BLaER1 treated with 17β-estradiol and CSF1 and Interleukin-3, amounts not matched to agents 10 nM and 100 nM (cell line): ENCODE measurements at regions not wholly inside any gene's neighbourhood (a gene's known extent, or its start where the extent isn't known, plus 50 kb on each side); places are given as distances from the start of the nearest gene placed in this dataset.

Experiments used
- H3K27ac ChIP-seq, 11 experiments: shearing (Covaris generic); formaldehyde crosslinking; 2 replicates each; pipeline ENCODE4 v1.8.1; 2022
- H3K27me3 ChIP-seq, 11 experiments: shearing (Covaris generic); formaldehyde crosslinking; 2 replicates each; pipeline ENCODE4 v1.8.1; 2022
- H3K36me3 ChIP-seq, 11 experiments: shearing (Covaris generic); formaldehyde crosslinking; 2 replicates each; pipeline ENCODE4 v1.8.1; 2022
- H3K4me1 ChIP-seq, 10 experiments: shearing (Covaris generic); formaldehyde crosslinking; 2 replicates each; pipeline ENCODE4 v1.8.1; 2022
- H3K4me2 ChIP-seq, 11 experiments: shearing (Covaris generic); formaldehyde crosslinking; 2 replicates each; pipeline ENCODE4 v1.8.1; 2022
- H3K4me3 ChIP-seq, 10 experiments: shearing (Covaris generic); formaldehyde crosslinking; 2 replicates each; pipeline ENCODE4 v1.8.1; 2022
- H3K9ac ChIP-seq, 11 experiments: shearing (Covaris generic); formaldehyde crosslinking; 2 replicates each; pipeline ENCODE4 v1.8.1; 2022
- H3K9me3 ChIP-seq, 11 experiments: shearing (Covaris generic); formaldehyde crosslinking; replicated peaks in 1 of 11; 2 replicates each; pipeline ENCODE4 v1.8.1; 2022
- H4K20me1 ChIP-seq, 11 experiments: shearing (Covaris generic); formaldehyde crosslinking; 2 replicates each; pipeline ENCODE4 v1.8.1; 2022
- Cebpa-rat ChIP-seq, 11 experiments: shearing (Covaris generic); IDR thresholded peaks; 2 replicates each; pipeline ENCODE4 v1.8.1; 2022

DNA sequence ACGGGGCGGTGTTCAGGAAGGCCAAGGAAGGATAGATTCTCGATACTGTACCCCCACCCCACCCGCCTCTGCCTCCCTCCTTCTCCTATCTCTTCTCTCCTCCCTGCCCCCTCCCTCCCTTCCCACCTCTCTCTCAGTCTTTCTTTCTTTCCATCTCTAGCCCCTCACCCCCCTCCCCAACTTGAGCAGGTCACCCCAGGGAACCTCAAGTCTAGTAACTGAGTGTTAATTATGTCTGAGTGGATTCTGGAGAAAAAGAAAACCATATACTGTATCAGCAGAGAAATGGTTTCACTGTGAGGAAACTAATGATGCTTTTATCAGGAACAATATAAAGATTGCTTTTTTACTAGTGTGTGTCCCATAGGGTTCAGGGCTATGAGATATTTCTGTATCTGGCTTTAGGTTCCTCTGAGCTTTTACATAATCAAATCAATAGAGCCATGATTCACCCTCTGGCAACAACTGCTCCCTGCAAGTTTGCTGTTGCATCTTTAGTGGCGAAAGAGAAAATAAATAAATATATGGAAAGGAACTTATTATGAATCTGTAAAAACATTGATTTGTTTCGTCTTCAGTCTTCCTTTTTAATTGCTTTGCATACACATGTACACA is 639.7 kb downstream of the CCDC171 start:
- Histone ChIP-seq H3K4me2 (peak overlapping the region in 8 of 11 experiments; percentile 16 to 56 (median 33); a peak in 7 of 22 replicates), H3K27ac (no peak overlapping the region), H3K27me3 (no peaks in the 10 kb centered on the region), H3K36me3 (peaks cover 0 to 5% (median 0%) of the 10 kb centered on the region in 11 experiments; a peak in 1 of 22 replicates), H3K9me3 (peaks cover 9 to 12% (median 10%) of the 10 kb centered on the region in 11 experiments), H3K9ac (no peak overlapping the region), H4K20me1 (no peaks in the 10 kb centered on the region), H3K4me3 (no peak overlapping the region), H3K4me1 (peaks cover 0 to 5% (median 0%) of the 10 kb centered on the region in 10 experiments; a peak in 3 of 20 replicates)
- no peak for TF ChIP-seq Cebpa-rat (IDR thresholded peaks at IDR 0.05)

DNA sequence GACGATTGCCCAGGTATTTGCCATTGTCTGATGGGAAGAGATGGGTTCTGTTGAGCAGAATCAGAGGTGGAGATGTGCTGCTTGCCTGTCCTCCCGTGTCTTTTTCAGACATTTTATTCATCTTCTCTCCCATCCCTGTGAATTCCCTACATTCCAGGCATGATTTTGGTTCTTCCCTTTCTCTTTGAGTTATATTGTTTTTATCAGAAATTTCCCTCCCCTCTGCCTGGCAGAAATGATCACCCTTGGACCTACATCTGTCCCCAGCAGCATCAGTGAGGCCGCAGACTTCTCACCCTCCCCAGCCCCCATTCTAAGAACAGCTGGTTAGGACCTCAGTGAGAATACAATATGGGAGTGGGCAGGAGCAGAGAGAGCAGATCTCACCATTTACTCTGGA is 640.2 kb downstream of the CCDC171 start:
- no peak overlapping the region for H3K4me3 ChIP-seq
- no peak for TF ChIP-seq Cebpa-rat (IDR thresholded peaks at IDR 0.05)

DNA sequence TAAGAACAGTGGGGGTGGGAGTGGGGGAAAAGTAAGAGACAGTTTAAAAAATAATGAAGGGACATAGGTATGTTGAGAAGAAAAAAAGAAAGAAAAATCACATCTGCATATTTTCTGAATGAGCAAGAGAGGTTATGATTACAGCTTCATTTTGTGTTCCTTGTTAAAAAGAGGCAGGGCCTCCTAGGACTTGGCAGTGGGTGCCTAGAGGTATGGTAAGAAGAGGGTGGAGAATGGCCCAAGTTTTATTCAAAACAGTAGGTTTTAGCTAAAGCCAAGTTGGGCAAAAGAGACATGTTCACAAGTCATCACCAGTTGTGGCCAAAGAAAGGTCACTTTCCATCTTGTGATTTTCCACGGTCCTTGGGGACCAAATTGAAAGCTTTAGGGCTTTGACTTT is 643.4 kb downstream of the CCDC171 start:
- Histone ChIP-seq H4K20me1 (no peaks in the 10 kb centered on the region), H3K27me3 (no peaks in the 10 kb centered on the region), H3K27ac (no peak overlapping the region), H3K9me3 (no peaks in the 10 kb centered on the region), H3K9ac (no peak overlapping the region), H3K4me3 (no peak overlapping the region), H3K4me1 (peaks cover 0 to 5% (median 0%) of the 10 kb centered on the region in 10 experiments; a peak in 3 of 20 replicates), H3K36me3 (no peaks in the 10 kb centered on the region), H3K4me2 (no peak overlapping the region)
- no peak for TF ChIP-seq Cebpa-rat (IDR thresholded peaks at IDR 0.05)

More for the DNA sequence above, 640.2 kb downstream of the CCDC171 start:
- H3K36me3 ChIP-seq, result peaks cover 0 to 5% (median 0%) of the 10 kb centered on the region in 11 experiments; a peak in 1 of 22 replicates
- H3K4me2 ChIP-seq, result no peak overlapping the region
- peaks cover 0 to 5% (median 0%) of the 10 kb centered on the region in 10 experiments; a peak in 3 of 20 replicates for H3K4me1 ChIP-seq
- no peaks in the 10 kb centered on the region for H4K20me1 ChIP-seq
- H3K27ac ChIP-seq, result no peak overlapping the region
- H3K27me3 ChIP-seq, result no peaks in the 10 kb centered on the region
- H3K9ac ChIP-seq, result no peak overlapping the region
- H3K9me3 ChIP-seq, result peaks cover 9 to 12% (median 10%) of the 10 kb centered on the region in 11 experiments

DNA sequence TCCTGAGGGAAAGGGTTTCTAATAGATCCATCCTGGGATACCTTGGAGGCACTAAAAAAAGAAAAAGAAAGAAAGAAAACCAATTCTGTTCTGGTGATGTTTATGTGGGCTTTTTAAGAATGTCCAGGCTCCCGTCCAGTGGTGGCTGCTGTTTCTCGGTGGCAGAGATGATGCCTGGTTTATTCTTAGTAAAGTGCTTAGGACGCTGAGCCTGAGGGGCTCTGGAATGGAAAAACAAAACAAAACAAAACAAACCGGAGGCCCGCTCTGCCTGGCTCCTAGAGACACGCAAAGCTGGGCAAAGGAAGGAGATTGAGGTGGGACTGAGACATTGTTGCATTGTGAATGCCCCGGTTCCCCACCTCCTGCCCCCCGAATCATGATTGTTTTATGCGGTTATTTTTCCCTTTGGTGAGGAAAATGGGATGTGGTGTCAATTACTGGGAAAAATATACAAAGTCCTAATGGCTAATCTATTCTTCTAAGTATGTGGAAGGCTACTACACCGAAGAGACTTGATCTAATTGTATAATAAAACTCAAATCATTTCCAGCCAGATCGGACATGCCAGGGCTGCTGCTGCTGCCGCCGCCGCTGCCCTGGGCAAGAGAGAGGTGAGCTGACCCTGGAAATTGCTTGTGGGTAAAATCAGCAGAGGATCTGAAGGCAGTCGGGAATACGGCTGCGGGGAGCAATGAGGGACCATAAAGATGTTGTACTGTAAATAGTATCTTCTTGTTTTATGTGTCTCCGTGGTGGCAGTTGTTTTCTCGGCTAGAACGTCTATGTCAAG is 644.9 kb downstream of the CCDC171 start:
- no peaks in the 10 kb centered on the region for H3K4me1 ChIP-seq
- no peak overlapping the region for H3K27ac ChIP-seq

DNA sequence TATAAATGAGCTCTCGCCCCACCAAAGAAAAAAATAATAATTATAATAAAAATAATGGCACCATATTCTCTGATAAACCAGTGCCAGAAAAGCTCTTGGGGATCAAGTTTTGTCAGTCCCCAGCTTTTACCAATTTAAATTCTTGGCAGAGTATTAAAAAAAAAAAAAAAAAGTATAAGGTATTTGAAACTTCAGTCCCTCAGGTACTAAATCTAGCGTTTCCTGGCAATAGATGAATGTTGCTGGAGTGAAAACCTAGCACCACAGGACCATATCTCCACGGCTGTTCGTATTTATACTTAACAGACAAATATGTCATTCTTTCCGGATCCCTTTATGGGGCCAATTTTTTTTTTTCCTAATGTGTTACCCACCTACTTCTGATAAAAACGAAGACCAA is 646.2 kb downstream of the CCDC171 start:
- no peaks in the 10 kb centered on the region for H3K36me3 ChIP-seq
- no peaks in the 10 kb centered on the region for H3K27me3 ChIP-seq
- H3K9me3 ChIP-seq, result no peaks in the 10 kb centered on the region
- H3K4me2 ChIP-seq, result no peak overlapping the region
- no peak overlapping the region for H3K4me3 ChIP-seq
- no peaks in the 10 kb centered on the region for H3K4me1 ChIP-seq
- no peak overlapping the region for H3K27ac ChIP-seq
- no peak for TF ChIP-seq Cebpa-rat (IDR thresholded peaks at IDR 0.05)
- H4K20me1 ChIP-seq, result no peaks in the 10 kb centered on the region
- no peak overlapping the region for H3K9ac ChIP-seq

More for the DNA sequence above, 644.9 kb downstream of the CCDC171 start:
- no peaks in the 10 kb centered on the region for H3K27me3 ChIP-seq
- no peak overlapping the region for H3K4me2 ChIP-seq
- H3K9ac ChIP-seq, result no peak overlapping the region
- no peaks in the 10 kb centered on the region for H3K9me3 ChIP-seq
- H3K36me3 ChIP-seq, result no peaks in the 10 kb centered on the region
- H3K4me3 ChIP-seq, result no peak overlapping the region
- TF ChIP-seq Cebpa-rat (IDR thresholded peaks at IDR 0.05), result no peak
- no peaks in the 10 kb centered on the region for H4K20me1 ChIP-seq

DNA sequence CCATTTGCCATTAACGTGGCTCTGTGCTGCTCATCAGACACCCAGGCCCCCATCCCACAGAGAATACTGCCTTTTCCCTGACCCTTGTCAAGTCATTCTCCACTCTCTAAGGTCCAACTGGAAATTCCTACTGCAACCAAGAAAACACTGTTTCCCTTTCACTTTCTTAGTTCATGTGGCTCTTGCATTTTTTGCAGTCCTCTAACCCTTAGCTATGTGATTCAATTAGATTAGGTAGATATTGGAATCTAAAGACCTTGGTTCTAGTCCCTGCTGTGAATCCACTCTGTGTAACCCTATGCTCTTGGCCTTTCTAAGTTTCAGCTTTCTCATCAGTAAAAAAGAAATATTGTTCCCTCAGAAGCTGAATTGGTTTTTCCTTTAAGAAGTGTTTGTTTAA is 649.4 kb downstream of the CCDC171 start:
- H3K9ac ChIP-seq, result no peak overlapping the region
- peaks cover 3 to 11% (median 10%) of the 10 kb centered on the region in 10 experiments; a peak in 19 of 20 replicates for H3K4me1 ChIP-seq
- H4K20me1 ChIP-seq, result no peaks in the 10 kb centered on the region
- H3K36me3 ChIP-seq, result no peaks in the 10 kb centered on the region
- no peak overlapping the region for H3K27ac ChIP-seq
- H3K9me3 ChIP-seq, result peaks cover 0 to 10% (median 0%) of the 10 kb centered on the region in 11 experiments; a peak in 2 of 22 replicates
- no peak overlapping the region for H3K4me2 ChIP-seq
- H3K4me3 ChIP-seq, result no peak overlapping the region
- TF ChIP-seq Cebpa-rat (IDR thresholded peaks at IDR 0.05), result no peak
- H3K27me3 ChIP-seq, result no peaks in the 10 kb centered on the region

DNA sequence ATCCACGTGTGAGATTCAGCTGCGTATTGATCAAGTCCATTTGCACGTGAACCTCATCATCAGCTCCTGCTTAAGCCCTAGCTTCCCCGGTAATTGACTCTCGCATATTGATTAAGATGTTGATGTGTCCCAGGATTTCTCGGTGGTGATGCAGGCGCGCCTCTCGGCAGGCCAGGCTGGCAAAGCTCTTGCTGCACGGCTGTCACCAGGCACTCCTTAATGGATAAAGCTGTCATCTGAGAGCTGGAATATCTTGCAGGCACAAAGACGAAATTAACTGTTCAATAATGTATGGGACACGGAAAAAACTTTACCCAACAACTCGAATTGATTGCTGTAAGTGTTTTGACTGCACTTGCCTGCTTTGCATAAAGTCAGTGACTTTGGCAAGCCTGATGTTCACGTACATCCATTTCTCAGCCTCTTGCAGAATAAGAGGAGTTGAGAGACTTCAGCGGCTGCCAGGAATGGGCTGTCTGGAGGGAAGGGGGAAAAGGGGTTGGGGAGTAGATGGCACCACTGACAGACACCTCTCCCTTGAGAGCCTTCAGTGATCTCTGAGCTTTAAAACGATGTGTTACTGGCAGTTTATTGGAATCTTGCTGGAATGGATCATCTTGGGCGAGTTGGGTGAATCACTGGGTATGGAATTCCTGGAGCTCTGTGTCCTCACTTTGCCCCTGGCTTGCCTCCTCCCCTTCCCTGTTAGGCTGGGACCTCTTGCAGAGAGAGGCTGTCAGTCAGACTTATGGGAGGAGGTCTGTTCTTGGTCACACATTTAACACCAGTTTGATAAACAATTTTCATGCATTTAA is 650.3 kb downstream of the CCDC171 start:
- no peak for TF ChIP-seq Cebpa-rat (IDR thresholded peaks at IDR 0.05)
- H3K27ac ChIP-seq, result no peak overlapping the region
- H3K4me1 ChIP-seq, result peaks cover 8 to 19% (median 15%) of the 10 kb centered on the region in 10 experiments
- no peaks in the 10 kb centered on the region for H3K27me3 ChIP-seq
- H3K4me3 ChIP-seq, result no peak overlapping the region
- peaks cover 0 to 10% (median 0%) of the 10 kb centered on the region in 11 experiments; a peak in 2 of 22 replicates for H3K9me3 ChIP-seq
- H3K36me3 ChIP-seq, result no peaks in the 10 kb centered on the region
- H4K20me1 ChIP-seq, result no peaks in the 10 kb centered on the region
- H3K4me2 ChIP-seq, result no peak overlapping the region
- no peak overlapping the region for H3K9ac ChIP-seq

DNA sequence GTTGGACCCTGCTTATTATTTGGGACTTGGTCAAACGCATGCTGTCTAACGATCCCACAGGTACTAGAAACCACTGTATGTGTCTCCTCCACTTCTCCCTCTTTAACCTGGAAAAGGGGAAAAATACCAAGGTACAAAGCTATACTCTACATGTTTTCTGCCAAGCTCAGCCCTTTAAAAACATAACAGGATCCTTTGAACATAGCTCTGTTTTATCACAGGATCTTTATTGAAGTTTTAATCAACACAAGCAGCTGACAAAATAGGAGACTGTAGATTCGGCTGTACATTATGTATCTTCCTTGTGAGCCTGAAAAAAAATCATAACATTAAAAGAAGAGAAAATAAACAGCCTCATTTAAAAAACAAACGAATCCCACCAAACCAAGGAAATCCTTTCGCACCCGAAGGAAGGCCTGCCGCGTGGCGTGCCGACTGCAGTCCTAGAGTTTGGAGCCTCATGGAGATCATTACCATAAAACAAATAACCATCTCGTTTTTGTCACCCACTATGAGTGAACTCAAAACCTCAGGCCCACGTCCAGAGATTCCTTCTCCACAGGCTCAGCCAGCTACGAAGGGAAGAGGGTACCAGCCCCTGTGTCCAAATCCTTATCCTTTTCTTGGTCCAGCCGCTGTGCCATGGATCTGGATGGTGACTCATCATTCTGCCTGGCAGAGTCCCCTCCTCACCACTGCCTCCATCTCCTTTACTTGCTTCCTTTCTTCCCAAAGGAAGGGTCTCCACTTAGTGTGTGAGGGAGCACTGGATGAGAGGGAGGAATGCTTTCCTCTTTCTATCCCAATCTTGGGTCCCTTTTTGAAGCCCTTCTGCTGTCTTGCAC is 651.1 kb downstream of the CCDC171 start:
- Histone ChIP-seq H3K36me3 (no peaks in the 10 kb centered on the region), H4K20me1 (no peaks in the 10 kb centered on the region), H3K4me3 (no peak overlapping the region), H3K27ac (no peak overlapping the region), H3K9ac (no peak overlapping the region), H3K4me2 (no peak overlapping the region), H3K4me1 (peaks cover 8 to 19% (median 15%) of the 10 kb centered on the region in 10 experiments), H3K27me3 (no peaks in the 10 kb centered on the region), H3K9me3 (peaks cover 0 to 10% (median 0%) of the 10 kb centered on the region in 11 experiments; a peak in 2 of 22 replicates)
- no peak for TF ChIP-seq Cebpa-rat (IDR thresholded peaks at IDR 0.05)
